AG08396 (cell line): ENCODE measurements at regions not wholly inside any gene's neighbourhood (a gene's known extent, or its start where the extent isn't known, plus 50 kb on each side); places are given as distances from the start of the nearest gene placed in this dataset.
"Not testable (repeated sequence)": the region's sequence is repeated elsewhere in the genome, so short reads cannot be mapped to it uniquely, and the experiment has no call there.

Experiments
- DNase-seq: peaks from one replicate; pipeline ENCODE4 v3.0.0; 2012; ENCODE audit warnings: low spot score, mixed read lengths

GRCh38 chr2:53536583-53537361 lies 230.8 kb upstream of the CHAC2 start:
- DNase-seq = no peak

- no peak for DNase-seq
These were observed 232.3 kb upstream of the CHAC2 start for GRCh38 chr2:53535234-53535840.

GRCh38 chr2:53530126-53530525 lies 237.5 kb upstream of the CHAC2 start:
- no peak for DNase-seq

- DNase-seq = no peak
These were observed 240.5 kb upstream of the CHAC2 start for GRCh38 chr2:53527056-53527455.

GRCh38 chr2:53519918-53520841 lies 247.4 kb upstream of the CHAC2 start:
- no peak for DNase-seq

GRCh38 chr2:53517406-53517805 lies 250.2 kb upstream of the CHAC2 start:
- no peak for DNase-seq

- DNase-seq = no peak
These were observed 251.0 kb upstream of the CHAC2 start for GRCh38 chr2:53516650-53517049.

GRCh38 chr2:53515435-53516332 lies 251.9 kb upstream of the CHAC2 start:
- DNase-seq = no peak

- no peak for DNase-seq
These were observed 254.4 kb upstream of the CHAC2 start for GRCh38 chr2:53513167-53513666.

GRCh38 chr2:53512071-53512826 lies 255.4 kb upstream of the CHAC2 start:
- DNase-seq = peak; percentile 43

GRCh38 chr2:53511549-53511948 lies 256.1 kb upstream of the CHAC2 start:
- no peak for DNase-seq

- no peak for DNase-seq
These were observed 257.2 kb upstream of the CHAC2 start for GRCh38 chr2:53510401-53510800.

GRCh38 chr2:53509831-53510388 lies 257.7 kb upstream of the CHAC2 start:
- no peak for DNase-seq

- no peak for DNase-seq
These were observed 258.9 kb upstream of the CHAC2 start for GRCh38 chr2:53508667-53509066.

GRCh38 chr2:53507070-53507469 lies 260.5 kb upstream of the CHAC2 start:
- DNase-seq = not testable (repeated sequence)

GRCh38 chr2:53505826-53506225 lies 261.8 kb upstream of the CHAC2 start:
- DNase-seq = no peak

GRCh38 chr2:53504507-53504906 lies 263.1 kb upstream of the CHAC2 start:
- no peak for DNase-seq

- DNase-seq = no peak
These were observed 267.4 kb upstream of the CHAC2 start for GRCh38 chr2:53500181-53500580.

GRCh38 chr2:53498210-53498609 lies 269.4 kb upstream of the CHAC2 start:
- peak; percentile 42 for DNase-seq

GRCh38 chr2:53497020-53497419 lies 270.6 kb upstream of the CHAC2 start:
- DNase-seq = no peak
